ENCODE measurements at regions not wholly inside any gene's neighbourhood (a gene's known extent, or its start where the extent isn't known, plus 50 kb on each side); places are given as distances from the start of the nearest gene placed in this dataset.
"Not testable (repeated sequence)": the region's sequence is repeated elsewhere in the genome, so short reads cannot be mapped to it uniquely, and the experiment has no call there.

GRCh38 chr18:59980188-59980637 lies 80.4 kb downstream of the PMAIP1 start:
- Mint-ChIP-seq H3K27me3 (no peaks in the 10 kb centered on the region), H3K4me1 (no peaks in the 10 kb centered on the region), H3K4me3 (no peak overlapping the region), H3K9me3 (no peaks in the 10 kb centered on the region), H3K36me3 (no peaks in the 10 kb centered on the region), H3K27ac (no peak overlapping the region)
- no peak for DNase-seq
- CTCF ChIA-PET, result no interaction called here

- no peaks in the 10 kb centered on the region for H3K36me3 Mint-ChIP-seq
- H3K4me3 Mint-ChIP-seq, result no peak overlapping the region
- H3K4me1 Mint-ChIP-seq, result peaks cover 7% of the 10 kb centered on the region
- CTCF ChIA-PET, result no interaction called here
- no peaks in the 10 kb centered on the region for H3K9me3 Mint-ChIP-seq
- DNase-seq, result no peak
- H3K27me3 Mint-ChIP-seq, result peaks cover 16% of the 10 kb centered on the region
- no peak overlapping the region for H3K27ac Mint-ChIP-seq
Observed at GRCh38 chr18:59971871-59972428, 72.2 kb downstream of the PMAIP1 start.

GRCh38 chr18:59971144-59971543 lies 71.3 kb downstream of the PMAIP1 start:
- not testable (repeated sequence) for H3K27ac Mint-ChIP-seq, H3K9me3 Mint-ChIP-seq, DNase-seq, H3K4me1 Mint-ChIP-seq, H3K4me3 Mint-ChIP-seq, H3K36me3 Mint-ChIP-seq
- peaks cover 17% of the 10 kb centered on the region for H3K27me3 Mint-ChIP-seq
- CTCF ChIA-PET, result interaction anchor here (0.6 kb wide), 1 partner anchor 33 kb away, joined by 4 read pairs; no protein-coding TSS in a partner anchor

- H3K9me3 Mint-ChIP-seq, H3K27ac Mint-ChIP-seq, DNase-seq, H3K36me3 Mint-ChIP-seq, H3K4me3 Mint-ChIP-seq, H3K4me1 Mint-ChIP-seq: not testable (repeated sequence)
- CTCF ChIA-PET, result interaction anchor here (1.2 kb wide), 1 partner anchor 19 kb away, joined by 3 read pairs; no protein-coding TSS in a partner anchor
- H3K27me3 Mint-ChIP-seq, result peaks cover 28% of the 10 kb centered on the region
Observed at GRCh38 chr18:59969477-59970028, 69.8 kb downstream of the PMAIP1 start.

- H3K27me3 Mint-ChIP-seq, result peaks cover 29% of the 10 kb centered on the region
- H3K4me1 Mint-ChIP-seq, result peaks cover 7% of the 10 kb centered on the region
- no peak overlapping the region for H3K4me3 Mint-ChIP-seq
- CTCF ChIA-PET, result interaction anchor here (1.2 kb wide), 1 partner anchor 20 kb away, joined by 3 read pairs; no protein-coding TSS in a partner anchor
- no peaks in the 10 kb centered on the region for H3K9me3 Mint-ChIP-seq
- no peak for DNase-seq
- no peaks in the 10 kb centered on the region for H3K36me3 Mint-ChIP-seq
- H3K27ac Mint-ChIP-seq, result no peak overlapping the region
Observed at GRCh38 chr18:59968583-59968982, 68.8 kb downstream of the PMAIP1 start.

- Mint-ChIP-seq H3K4me3 (no peak overlapping the region), H3K27me3 (peaks cover 29% of the 10 kb centered on the region), H3K27ac (no peak overlapping the region), H3K9me3 (no peaks in the 10 kb centered on the region), H3K4me1 (peaks cover 7% of the 10 kb centered on the region), H3K36me3 (no peaks in the 10 kb centered on the region)
- no peak for DNase-seq
- CTCF ChIA-PET, result interaction anchor here (1.2 kb wide), 1 partner anchor 20 kb away, joined by 3 read pairs; no protein-coding TSS in a partner anchor
Observed at GRCh38 chr18:59967878-59968277, 68.1 kb downstream of the PMAIP1 start.

GRCh38 chr18:59966913-59967312 lies 67.1 kb downstream of the PMAIP1 start:
- no peaks in the 10 kb centered on the region for H3K9me3 Mint-ChIP-seq
- no peak overlapping the region for H3K27ac Mint-ChIP-seq
- peaks cover 29% of the 10 kb centered on the region for H3K27me3 Mint-ChIP-seq
- peaks cover 7% of the 10 kb centered on the region for H3K4me1 Mint-ChIP-seq
- CTCF ChIA-PET, result interaction anchor here (1.1 to 1.2 kb wide), 2 partner anchors 21 to 22 kb away, joined by 3 read pairs; no protein-coding TSS in a partner anchor
- H3K36me3 Mint-ChIP-seq, result no peaks in the 10 kb centered on the region
- H3K4me3 Mint-ChIP-seq, result no peak overlapping the region
- DNase-seq, result no peak

GRCh38 chr18:59963229-59963628 lies 63.4 kb downstream of the PMAIP1 start:
- H3K27me3 Mint-ChIP-seq, result peaks cover 19% of the 10 kb centered on the region
- CTCF ChIA-PET, result no interaction called here
- H3K36me3 Mint-ChIP-seq, result no peaks in the 10 kb centered on the region
- no peaks in the 10 kb centered on the region for H3K9me3 Mint-ChIP-seq
- no peak overlapping the region for H3K27ac Mint-ChIP-seq
- peaks cover 5% of the 10 kb centered on the region for H3K4me1 Mint-ChIP-seq
- no peak for DNase-seq
- H3K4me3 Mint-ChIP-seq, result no peak overlapping the region

- Mint-ChIP-seq H3K27ac (no peak overlapping the region), H3K9me3 (no peaks in the 10 kb centered on the region), H3K4me3 (no peak overlapping the region), H3K36me3 (no peaks in the 10 kb centered on the region), H3K27me3 (peaks cover 22% of the 10 kb centered on the region), H3K4me1 (peaks cover 5% of the 10 kb centered on the region)
- CTCF ChIA-PET, result interaction anchor here (0.5 to 0.7 kb wide), 2 partner anchors 30 to 179 kb away, joined by 3 to 6 read pairs; no protein-coding TSS in a partner anchor
- DNase-seq, result no peak
Observed at GRCh38 chr18:59961070-59961469, 61.3 kb downstream of the PMAIP1 start.

GRCh38 chr18:59960272-59960671 lies 60.5 kb downstream of the PMAIP1 start:
- peaks cover 17% of the 10 kb centered on the region for H3K27me3 Mint-ChIP-seq
- H3K27ac Mint-ChIP-seq, result no peak overlapping the region
- H3K4me3 Mint-ChIP-seq, result no peak overlapping the region
- CTCF ChIA-PET, result no interaction called here
- H3K9me3 Mint-ChIP-seq, result no peaks in the 10 kb centered on the region
- peaks cover 5% of the 10 kb centered on the region for H3K4me1 Mint-ChIP-seq
- DNase-seq, result no peak
- no peaks in the 10 kb centered on the region for H3K36me3 Mint-ChIP-seq

GRCh38 chr18:59959606-59960005 lies 59.8 kb downstream of the PMAIP1 start:
- Mint-ChIP-seq H3K27ac (no peak overlapping the region), H3K4me3 (no peak overlapping the region), H3K9me3 (no peaks in the 10 kb centered on the region), H3K36me3 (no peaks in the 10 kb centered on the region), H3K27me3 (peaks cover 12% of the 10 kb centered on the region), H3K4me1 (peaks cover 5% of the 10 kb centered on the region)
- no peak for DNase-seq
- CTCF ChIA-PET, result no interaction called here

GRCh38 chr18:59959073-59959472 lies 59.3 kb downstream of the PMAIP1 start:
- H3K9me3 Mint-ChIP-seq, result no peaks in the 10 kb centered on the region
- peaks cover 11% of the 10 kb centered on the region for H3K27me3 Mint-ChIP-seq
- peaks cover 5% of the 10 kb centered on the region for H3K4me1 Mint-ChIP-seq
- DNase-seq, result no peak
- H3K36me3 Mint-ChIP-seq, result no peaks in the 10 kb centered on the region
- no peak overlapping the region for H3K4me3 Mint-ChIP-seq
- CTCF ChIA-PET, result no interaction called here
- no peak overlapping the region for H3K27ac Mint-ChIP-seq

- CTCF ChIA-PET, result interaction anchor here (0.7 kb wide), 1 partner anchor 30 kb away, joined by 3 read pairs; no protein-coding TSS in a partner anchor
- H3K9me3 Mint-ChIP-seq, result no peaks in the 10 kb centered on the region
- no peaks in the 10 kb centered on the region for H3K36me3 Mint-ChIP-seq
- peaks cover 5% of the 10 kb centered on the region for H3K4me1 Mint-ChIP-seq
- H3K27ac Mint-ChIP-seq, result no peak overlapping the region
- H3K4me3 Mint-ChIP-seq, result no peak overlapping the region
- DNase-seq, result no peak
- peaks cover 11% of the 10 kb centered on the region for H3K27me3 Mint-ChIP-seq
Observed at GRCh38 chr18:59957957-59958356, 58.2 kb downstream of the PMAIP1 start.

- peaks cover 11% of the 10 kb centered on the region for H3K4me1 Mint-ChIP-seq
- no peak overlapping the region for H3K4me3 Mint-ChIP-seq
- DNase-seq, result no peak
- no peaks in the 10 kb centered on the region for H3K9me3 Mint-ChIP-seq
- peaks cover 11% of the 10 kb centered on the region for H3K27me3 Mint-ChIP-seq
- no peaks in the 10 kb centered on the region for H3K36me3 Mint-ChIP-seq
- H3K27ac Mint-ChIP-seq, result no peak overlapping the region
- CTCF ChIA-PET, result no interaction called here
Observed at GRCh38 chr18:59954755-59955156, 55.0 kb downstream of the PMAIP1 start.

GRCh38 chr18:59954241-59954640 lies 54.4 kb downstream of the PMAIP1 start:
- H3K9me3 Mint-ChIP-seq, result no peaks in the 10 kb centered on the region
- no peak for DNase-seq
- CTCF ChIA-PET, result interaction anchor here (1.8 kb wide), 1 partner anchor 71 kb away, joined by 7 read pairs; no protein-coding TSS in a partner anchor
- H3K27ac Mint-ChIP-seq, result no peak overlapping the region
- H3K4me3 Mint-ChIP-seq, result no peak overlapping the region
- H3K27me3 Mint-ChIP-seq, result peaks cover 11% of the 10 kb centered on the region
- H3K36me3 Mint-ChIP-seq, result no peaks in the 10 kb centered on the region
- H3K4me1 Mint-ChIP-seq, result peaks cover 8% of the 10 kb centered on the region
